Gastrocnemius medialis (tissue), 4 donors: ENCODE measurements at regions not wholly inside any gene's neighbourhood (a gene's known extent, or its start where the extent isn't known, plus 50 kb on each side); places are given as distances from the start of the nearest gene placed in this dataset.

Experiments
- ATAC-seq, 2 donors: fragments of 150-250 bp; one replicate each; pipeline ENCODE4 v1.9.1; 2016
- DNase-seq, 2 donors: peaks; one replicate each; pipeline ENCODE4 v3.0.0-alpha.2; 2019
- H3K27ac ChIP-seq, 4 donors: fragments of 200-600 bp; sonication (generic); 1 replicate in 1 of 4; 2 replicates in 3 of 4; pipeline ENCODE4 v1.5.1; 2016 to 2018; ENCODE audit warnings: mild to moderate bottlenecking in 2 of 4, moderate library complexity in 1 of 4
- H3K27me3 ChIP-seq, 3 donors: fragments of 200-600 bp; sonication (generic) in 2 of 3; 1 replicate in 1 of 3; 2 replicates in 2 of 3; pipeline versions ENCODE4 v1.5.1 to v1.6.0; 2016 to 2019; ENCODE audit warnings: mild to moderate bottlenecking in 1 of 3, moderate library complexity in 1 of 3
- H3K36me3 ChIP-seq, 2 donors: fragments of 200-600 bp; sonication (generic) in 1 of 2; one replicate each; pipeline ENCODE4 v1.5.1; 2017 to 2018
- H3K4me1 ChIP-seq, 2 donors: fragments of 200-600 bp; sonication (generic) in 1 of 2; one replicate each; pipeline ENCODE4 v1.5.1; 2016 to 2017; ENCODE audit warnings: mild to moderate bottlenecking in 2 of 2
- H3K4me3 ChIP-seq, 4 donors: fragments of 200-600 bp; sonication (generic) in 3 of 4; 1 replicate in 1 of 4; 2 replicates in 3 of 4; pipeline ENCODE4 v1.5.1; 2016 to 2019; ENCODE audit warnings: mild to moderate bottlenecking in 2 of 4
- H3K9me3 ChIP-seq, 3 donors: fragments of 200-600 bp; sonication (generic) in 2 of 3; 1 replicate in 1 of 3; 2 replicates in 2 of 3; pipeline ENCODE4 v1.5.1; 2016 to 2019
- CTCF ChIP-seq, 5 experiments: fragments of 450-650 bp in 3 of 5; fragments of 200-600 bp in 2 of 5; sonication (generic) in 2 of 5; IDR thresholded peaks in 4 of 5; conservative IDR thresholded peaks in 1 of 5; 1 replicate in 4 of 5; 2 replicates in 1 of 5; pipeline ENCODE4 v1.5.1; 2016 to 2019; ENCODE audit warnings: antibody characterized with exemption in 5 of 5, mild to moderate bottlenecking in 3 of 5, moderate library complexity in 3 of 5
- POLR2A ChIP-seq, 2 donors: fragments of 450-650 bp; IDR thresholded peaks; one replicate each; pipeline ENCODE4 v1.6.1; 2017; ENCODE audit warnings: antibody characterized with exemption in 2 of 2, mild to moderate bottlenecking in 2 of 2, moderate library complexity in 2 of 2
- in situ Hi-C, 4 donors: fragments of 200-750 bp; cut with MboI; loops; one replicate each; pipeline versions ENCODE4 v1.15.0 to v1.8.0; 2017; ENCODE audit warnings: low sequenced_read_pairs in 4 of 4
- intact Hi-C: fragments of 100-400 bp; cut with DNase I; formaldehyde crosslinking; loops from one replicate; pipeline ENCODE4 v1.15.1; 2023; ENCODE audit warnings: low total_unique reads

- TF ChIP-seq CTCF (IDR thresholded peaks at IDR 0.05 in 4 of 5, conservative IDR thresholded peaks at IDR 0.05 in 1 of 5) (no peak), POLR2A (IDR thresholded peaks at IDR 0.05) (no peak)
- Histone ChIP-seq H3K9me3 (no peaks in the 10 kb centered on the region), H3K4me3 (no peak overlapping the region), H3K36me3 (no peaks in the 10 kb centered on the region), H3K27me3 (no peaks in the 10 kb centered on the region), H3K4me1 (no peaks in the 10 kb centered on the region), H3K27ac (no peak overlapping the region)
- in situ Hi-C loops (no loop called here), intact Hi-C loops (no loop called here)
- no peak for DNase-seq
- no peak for ATAC-seq
These were observed 422.2 kb downstream of the GABRG1 start for GRCh38 chr4:45701621-45702020.

GRCh38 chr4:45693746-45694145, 430.1 kb downstream of the GABRG1 start:
- intact Hi-C loops, result no loop called here
- Histone ChIP-seq H3K4me3 (no peak overlapping the region), H3K27me3 (no peaks in the 10 kb centered on the region), H3K9me3 (no peaks in the 10 kb centered on the region), H3K36me3 (no peaks in the 10 kb centered on the region), H3K4me1 (no peaks in the 10 kb centered on the region), H3K27ac (no peak overlapping the region)
- in situ Hi-C loops, result no loop called here
- no peak for TF ChIP-seq POLR2A (IDR thresholded peaks at IDR 0.05)
- no peak for TF ChIP-seq CTCF (IDR thresholded peaks at IDR 0.05 in 4 of 5, conservative IDR thresholded peaks at IDR 0.05 in 1 of 5)
- DNase-seq (no peak), ATAC-seq (no peak)

- Histone ChIP-seq H3K9me3 (no peaks in the 10 kb centered on the region), H3K27me3 (no peaks in the 10 kb centered on the region), H3K36me3 (no peaks in the 10 kb centered on the region), H3K4me1 (no peaks in the 10 kb centered on the region), H3K4me3 (no peak overlapping the region), H3K27ac (no peak overlapping the region)
- in situ Hi-C loops (no loop called here), intact Hi-C loops (no loop called here)
- ATAC-seq (no peak), DNase-seq (no peak)
- no peak for TF ChIP-seq CTCF (IDR thresholded peaks at IDR 0.05 in 4 of 5, conservative IDR thresholded peaks at IDR 0.05 in 1 of 5)
- no peak for TF ChIP-seq POLR2A (IDR thresholded peaks at IDR 0.05)
These were observed 431.6 kb downstream of the GABRG1 start for GRCh38 chr4:45692131-45692735.

- H3K27me3 ChIP-seq, result no peaks in the 10 kb centered on the region
- no peak overlapping the region for H3K27ac ChIP-seq
- no peak for DNase-seq
- H3K4me1 ChIP-seq, result no peaks in the 10 kb centered on the region
- H3K4me3 ChIP-seq, result no peak overlapping the region
- no peaks in the 10 kb centered on the region for H3K9me3 ChIP-seq
- no peaks in the 10 kb centered on the region for H3K36me3 ChIP-seq
- intact Hi-C loops, result no loop called here
- ATAC-seq, result no peak
- in situ Hi-C loops, result no loop called here
- TF ChIP-seq POLR2A (IDR thresholded peaks at IDR 0.05), result no peak
- TF ChIP-seq CTCF (IDR thresholded peaks at IDR 0.05 in 4 of 5, conservative IDR thresholded peaks at IDR 0.05 in 1 of 5), result no peak
These were observed 435.5 kb downstream of the GABRG1 start for GRCh38 chr4:45688341-45688740.

- TF ChIP-seq POLR2A (IDR thresholded peaks at IDR 0.05) (no peak), CTCF (IDR thresholded peaks at IDR 0.05 in 4 of 5, conservative IDR thresholded peaks at IDR 0.05 in 1 of 5) (no peak)
- intact Hi-C loops (no loop called here), in situ Hi-C loops (no loop called here)
These were observed 444.4 kb downstream of the GABRG1 start for GRCh38 chr4:45679411-45679810.

More at GRCh38 chr4:45679411-45679810, 444.4 kb downstream of the GABRG1 start:
- ATAC-seq (no peak), DNase-seq (no peak)
- no peaks in the 10 kb centered on the region for H3K27me3 ChIP-seq
- no peak overlapping the region for H3K27ac ChIP-seq
- no peaks in the 10 kb centered on the region for H3K4me1 ChIP-seq
- no peaks in the 10 kb centered on the region for H3K9me3 ChIP-seq
- no peak overlapping the region for H3K4me3 ChIP-seq
- H3K36me3 ChIP-seq, result no peaks in the 10 kb centered on the region
